H9 (cell line): ENCODE measurements at regions not wholly inside any gene's neighbourhood (a gene's known extent, or its start where the extent isn't known, plus 50 kb on each side); places are given as distances from the start of the nearest gene placed in this dataset.

Source experiments
- DNase-seq: peaks from one replicate; pipeline ENCODE4 v3.0.0-alpha.2; 2017
- H2AFZ ChIP-seq: one replicate; pipeline ENCODE4 v1.6.1; 2013; ENCODE audit warnings: mild to moderate bottlenecking, low read length, control low read depth, moderate library complexity
- H2AK5ac ChIP-seq: 2 replicates; pipeline ENCODE4 v1.6.1; 2013; ENCODE audit warnings: low read length, control low read depth, mixed read lengths; ENCODE audit not compliant: insufficient read length
- H2BK120ac ChIP-seq: one replicate; pipeline ENCODE4 v1.6.1; 2013; ENCODE audit warnings: low read depth, mild to moderate bottlenecking, low read length, control low read depth, inconsistent platforms; ENCODE audit not compliant: poor library complexity, severe bottlenecking
- H2BK12ac ChIP-seq: 2 replicates; pipeline ENCODE4 v1.6.1; 2013; ENCODE audit warnings: low read length, control low read depth, mixed read lengths, low read depth; ENCODE audit not compliant: insufficient read length
- H2BK15ac ChIP-seq: 2 replicates; pipeline ENCODE4 v1.6.1; 2013; ENCODE audit warnings: low read depth, low read length, control low read depth
- H2BK20ac ChIP-seq: one replicate; pipeline ENCODE4 v1.6.1; 2013; ENCODE audit warnings: low read depth, mild to moderate bottlenecking, low read length, control low read depth, inconsistent platforms; ENCODE audit not compliant: poor library complexity, severe bottlenecking
- H2BK5ac ChIP-seq: 2 replicates; pipeline ENCODE4 v1.6.1; 2013; ENCODE audit warnings: low read length, control low read depth, mixed read lengths; ENCODE audit not compliant: insufficient read length
- H3K14ac ChIP-seq: 2 replicates; pipeline ENCODE4 v1.6.1; 2013; ENCODE audit warnings: low read length, control low read depth; ENCODE audit not compliant: insufficient read depth
- H3K18ac ChIP-seq: 2 replicates; pipeline ENCODE4 v1.6.1; 2013; ENCODE audit warnings: low read depth, mild to moderate bottlenecking, mixed read lengths, low read length, control low read depth; ENCODE audit not compliant: insufficient read length
- H3K23ac ChIP-seq: 2 replicates; pipeline ENCODE4 v1.6.1; 2013; ENCODE audit warnings: low read length, control low read depth, mixed read lengths, low read depth; ENCODE audit not compliant: insufficient read length
- H3K23me2 ChIP-seq: 2 replicates; pipeline ENCODE4 v1.6.1; 2013; ENCODE audit warnings: low read depth, mild to moderate bottlenecking, mixed read lengths, low read length, control low read depth; ENCODE audit not compliant: insufficient read length, poor library complexity, severe bottlenecking
- H3K27ac ChIP-seq: 2 replicates; pipeline ENCODE4 v1.5.1; 2013; ENCODE audit warnings: low read length, control low read depth, mixed read lengths, low read depth; ENCODE audit not compliant: insufficient read length
- H3K27me3 ChIP-seq: 2 replicates; pipeline ENCODE4 v1.6.1; 2013; ENCODE audit warnings: low read length, control low read depth, inconsistent platforms; ENCODE audit not compliant: insufficient read depth
- H3K4ac ChIP-seq: 2 replicates; pipeline ENCODE4 v1.6.1; 2013; ENCODE audit warnings: low read depth, mild to moderate bottlenecking, control low read depth, inconsistent platforms, low read length, moderate library complexity
- H3K4me1 ChIP-seq: 2 replicates; pipeline ENCODE4 v1.6.1; 2013; ENCODE audit warnings: low read length, control low read depth, inconsistent platforms; ENCODE audit not compliant: insufficient read depth
- H3K4me2 ChIP-seq: 2 replicates; pipeline ENCODE4 v1.6.1; 2013; ENCODE audit warnings: low read length, control low read depth, mixed read lengths; ENCODE audit not compliant: insufficient read length, insufficient read depth
- H3K56ac ChIP-seq: 2 replicates; pipeline ENCODE4 v1.6.1; 2013; ENCODE audit warnings: low read depth, mild to moderate bottlenecking, mixed read lengths, low read length, control low read depth; ENCODE audit not compliant: insufficient read length
- H3K79me1 ChIP-seq: 2 replicates; pipeline ENCODE4 v1.6.1; 2013; ENCODE audit warnings: low read depth, mild to moderate bottlenecking, moderate library complexity, low read length, control low read depth, inconsistent platforms; ENCODE audit not compliant: insufficient read depth, poor library complexity, severe bottlenecking
- H3K79me2 ChIP-seq: 2 replicates; pipeline ENCODE4 v1.6.1; 2013; ENCODE audit warnings: low read length, control low read depth, inconsistent platforms; ENCODE audit not compliant: insufficient read depth
- H3K9ac ChIP-seq: 2 replicates; pipeline ENCODE4 v1.6.1; 2013; ENCODE audit warnings: low read length, control low read depth, mixed read lengths; ENCODE audit not compliant: insufficient read length; ENCODE audit errors: extremely low read depth
- H3K9me3 ChIP-seq: one replicate; pipeline ENCODE4 v1.6.1; 2013; ENCODE audit warnings: low read depth, low read length, inconsistent platforms; ENCODE audit not compliant: control insufficient read depth
- H3T11ph ChIP-seq: one replicate; pipeline ENCODE4 v1.6.1; 2013; ENCODE audit warnings: mild to moderate bottlenecking, low read length, control low read depth, inconsistent platforms
- H4K20me1 ChIP-seq: one replicate; pipeline ENCODE4 v1.6.1; 2013; ENCODE audit not compliant: control insufficient read depth, insufficient read length, insufficient read depth
- H4K5ac ChIP-seq: 2 replicates; pipeline ENCODE4 v1.6.1; 2013; ENCODE audit warnings: low read depth, mild to moderate bottlenecking, mixed read lengths, low read length, control low read depth; ENCODE audit not compliant: insufficient read length
- H4K8ac ChIP-seq: replicated peaks from 2 replicates; pipeline ENCODE4 v1.6.1; 2013; ENCODE audit warnings: low read length, control low read depth, mixed read lengths, low read depth; ENCODE audit not compliant: insufficient read length
- H4K91ac ChIP-seq: 2 replicates; pipeline ENCODE4 v1.6.1; 2013; ENCODE audit warnings: low read depth, mild to moderate bottlenecking, moderate library complexity, mixed read lengths, low read length, control low read depth; ENCODE audit not compliant: insufficient read length
- H3K27ac Mint-ChIP-seq, 3 experiments: 2 replicates in 2 of 3; 3 replicates in 1 of 3; pipeline ENCODE4 v1.8.0; 2020 to 2021; ENCODE audit warnings: mixed read lengths in 3 of 3, mild to moderate bottlenecking in 1 of 3, moderate library complexity in 1 of 3
- H3K27me3 Mint-ChIP-seq: 2 replicates; pipeline ENCODE4 v1.8.0; 2021; ENCODE audit warnings: low read depth, mild to moderate bottlenecking, moderate library complexity, mixed read lengths
- H3K36me3 Mint-ChIP-seq, 3 experiments: 2 replicates in 2 of 3; 3 replicates in 1 of 3; pipeline ENCODE4 v1.8.0; 2020 to 2021; ENCODE audit warnings: low read depth in 3 of 3, mixed read lengths in 3 of 3; ENCODE audit not compliant: insufficient read depth in 1 of 3
- H3K4me1 Mint-ChIP-seq, 2 experiments: 2 replicates each; pipeline ENCODE4 v1.8.0; 2020; ENCODE audit warnings: mixed read lengths in 2 of 2
- H3K4me3 Mint-ChIP-seq, 2 experiments: 2 replicates in 1 of 2; 3 replicates in 1 of 2; pipeline ENCODE4 v1.8.0; 2020 to 2021; ENCODE audit warnings: mild to moderate bottlenecking in 2 of 2, mixed read lengths in 2 of 2, moderate library complexity in 1 of 2
- H3K9me3 Mint-ChIP-seq, 2 experiments: 2 replicates in 1 of 2; 3 replicates in 1 of 2; pipeline ENCODE4 v1.8.0; 2020; ENCODE audit warnings: mild to moderate bottlenecking in 2 of 2, mixed read lengths in 2 of 2, moderate library complexity in 1 of 2
- CTCF ChIP-seq: fragments of 200-600 bp; sonication (generic); conservative IDR thresholded peaks from 3 replicates; pipeline ENCODE4 v1.8.0; 2021; ENCODE audit warnings: antibody characterized with exemption, mild to moderate bottlenecking
- WGBS: extraction: QIAGEN DNeasy Blood & Tissue Kit; methylation state at CpG from one replicate; pipeline ENCODE4 v1.1.7; 2013; ENCODE audit warnings: missing lambda C conversion rate, low lambda C conversion rate, mixed read lengths; ENCODE audit not compliant: insufficient read length; ENCODE audit errors: extremely low coverage; 5-methylcytosine and 5-hydroxymethylcytosine counted together

GRCh38 chr9:126147936-126148870 is 178.4 kb upstream of the MVB12B start:
- Histone ChIP-seq H3K23ac (no peak overlapping the region), H4K5ac (no peak overlapping the region), H2BK120ac (no peak overlapping the region), H4K91ac (no peak overlapping the region), H3K9ac (no peak overlapping the region), H3K14ac (no peak overlapping the region; the same call in 1 of the 2 replicates), H3K79me1 (no peaks in the 10 kb centered on the region), H3K4ac (no peak overlapping the region), H3K4me1 (no peaks in the 10 kb centered on the region; the same call in 1 of the 2 replicates), H3K23me2 (no peaks in the 10 kb centered on the region), H3K56ac (no peak overlapping the region), H2BK12ac (no peak overlapping the region), H3K27me3 (peaks cover 7% of the 10 kb centered on the region; the same call in 1 of the 2 replicates), H3K79me2 (no peaks in the 10 kb centered on the region), H3K27ac (no peak overlapping the region), H2AK5ac (no peak overlapping the region), H3K18ac (no peak overlapping the region), H2BK5ac (no peak overlapping the region), H2BK20ac (no peak overlapping the region), H4K8ac (no peak overlapping the region), H3K9me3 (no peaks in the 10 kb centered on the region), H2BK15ac (no peak overlapping the region), H3T11ph (no peak overlapping the region), H4K20me1 (no peaks in the 10 kb centered on the region), H2AFZ (no peak overlapping the region), H3K4me2 (no peak overlapping the region)
- WGBS, result no CpG with 5 or more reads among the region's 18 CpGs
- no peaks in the 10 kb centered on the region; a peak in 1 of 5 replicates for H3K9me3 Mint-ChIP-seq
- H3K4me1 Mint-ChIP-seq, result peaks cover 16 to 18% of the 10 kb centered on the region in 2 experiments
- H3K27me3 Mint-ChIP-seq, result peaks cover 85% of the 10 kb centered on the region
- TF ChIP-seq CTCF, result no peak
- H3K27ac Mint-ChIP-seq, result no peak overlapping the region
- no peaks in the 10 kb centered on the region for H3K36me3 Mint-ChIP-seq
- H3K4me3 Mint-ChIP-seq, result no peak overlapping the region
- DNase-seq, result peak; percentile 19
